ENCODE measurements at regions not wholly inside any gene's neighbourhood (a gene's known extent, or its start where the extent isn't known, plus 50 kb on each side); places are given as distances from the start of the nearest gene placed in this dataset.
A peak's percentile ranks its signal among the peaks of the same experiment; 100 is the strongest.

- H3K27ac ChIP-seq (ENCODE audit: low read depth, low read length) = no peak overlapping the region
- no peaks in the 10 kb centered on the region for H3K36me3 ChIP-seq (ENCODE audit: control insufficient read depth, insufficient read depth, low read length)
- no peak overlapping the region for H3K9ac ChIP-seq (ENCODE audit: low read length)
- H3K27me3 ChIP-seq (ENCODE audit: control insufficient read depth, insufficient read depth, low read length) = no peaks in the 10 kb centered on the region
- H3K9me3 ChIP-seq (ENCODE audit: control insufficient read depth, insufficient read depth, low read depth, low read length) = no peaks in the 10 kb centered on the region
- H3K4me1 ChIP-seq (ENCODE audit: control insufficient read depth, insufficient read depth, low read length) = peaks cover 44% of the 10 kb centered on the region
- no peak overlapping the region for H3K4me3 ChIP-seq (ENCODE audit: low read depth, low read length)
Measured at GRCh38 chr5:154107010-154107409, 68.2 kb downstream of the MFAP3 start.

- Histone ChIP-seq H3K27ac (ENCODE audit: low read depth, low read length) (no peak overlapping the region), H3K4me3 (ENCODE audit: low read depth, low read length) (peak overlapping the region; percentile 9)
Measured at GRCh38 chr5:154107756-154108155, 69.0 kb downstream of the MFAP3 start.

GRCh38 chr5:154109416-154110106 lies 70.8 kb downstream of the MFAP3 start:
- Histone ChIP-seq H3K4me3 (ENCODE audit: low read depth, low read length) (no peak overlapping the region), H3K9ac (ENCODE audit: low read length) (no peak overlapping the region), H3K4me1 (ENCODE audit: control insufficient read depth, insufficient read depth, low read length) (peaks cover 38% of the 10 kb centered on the region), H3K27me3 (ENCODE audit: control insufficient read depth, insufficient read depth, low read length) (no peaks in the 10 kb centered on the region), H3K9me3 (ENCODE audit: control insufficient read depth, insufficient read depth, low read depth, low read length) (no peaks in the 10 kb centered on the region), H3K36me3 (ENCODE audit: control insufficient read depth, insufficient read depth, low read length) (no peaks in the 10 kb centered on the region), H3K27ac (ENCODE audit: low read depth, low read length) (no peak overlapping the region)

More at GRCh38 chr5:154107756-154108155, 69.0 kb downstream of the MFAP3 start:
- H3K9me3 ChIP-seq (ENCODE audit: control insufficient read depth, insufficient read depth, low read depth, low read length) = no peaks in the 10 kb centered on the region
- H3K36me3 ChIP-seq (ENCODE audit: control insufficient read depth, insufficient read depth, low read length) = no peaks in the 10 kb centered on the region
- H3K4me1 ChIP-seq (ENCODE audit: control insufficient read depth, insufficient read depth, low read length) = peaks cover 44% of the 10 kb centered on the region
- H3K9ac ChIP-seq (ENCODE audit: low read length) = no peak overlapping the region
- no peaks in the 10 kb centered on the region for H3K27me3 ChIP-seq (ENCODE audit: control insufficient read depth, insufficient read depth, low read length)

- Histone ChIP-seq H3K27me3 (ENCODE audit: control insufficient read depth, insufficient read depth, low read length) (no peaks in the 10 kb centered on the region), H3K27ac (ENCODE audit: low read depth, low read length) (no peak overlapping the region)
Measured at GRCh38 chr5:154110107-154110453, 71.3 kb downstream of the MFAP3 start.

GRCh38 chr5:154110716-154111115 lies 71.9 kb downstream of the MFAP3 start:
- H3K9me3 ChIP-seq (ENCODE audit: control insufficient read depth, insufficient read depth, low read depth, low read length) = no peaks in the 10 kb centered on the region
- no peak overlapping the region for H3K9ac ChIP-seq (ENCODE audit: low read length)
- no peaks in the 10 kb centered on the region for H3K27me3 ChIP-seq (ENCODE audit: control insufficient read depth, insufficient read depth, low read length)
- H3K36me3 ChIP-seq (ENCODE audit: control insufficient read depth, insufficient read depth, low read length) = no peaks in the 10 kb centered on the region
- H3K4me1 ChIP-seq (ENCODE audit: control insufficient read depth, insufficient read depth, low read length) = peaks cover 38% of the 10 kb centered on the region
- H3K27ac ChIP-seq (ENCODE audit: low read depth, low read length) = no peak overlapping the region
- no peak overlapping the region for H3K4me3 ChIP-seq (ENCODE audit: low read depth, low read length)

More at GRCh38 chr5:154110107-154110453, 71.3 kb downstream of the MFAP3 start:
- Histone ChIP-seq H3K36me3 (ENCODE audit: control insufficient read depth, insufficient read depth, low read length) (no peaks in the 10 kb centered on the region), H3K9ac (ENCODE audit: low read length) (no peak overlapping the region), H3K4me1 (ENCODE audit: control insufficient read depth, insufficient read depth, low read length) (peaks cover 38% of the 10 kb centered on the region), H3K9me3 (ENCODE audit: control insufficient read depth, insufficient read depth, low read depth, low read length) (no peaks in the 10 kb centered on the region), H3K4me3 (ENCODE audit: low read depth, low read length) (no peak overlapping the region)

- Histone ChIP-seq H3K27me3 (ENCODE audit: control insufficient read depth, insufficient read depth, low read length) (no peaks in the 10 kb centered on the region), H3K4me3 (ENCODE audit: low read depth, low read length) (no peak overlapping the region), H3K36me3 (ENCODE audit: control insufficient read depth, insufficient read depth, low read length) (no peaks in the 10 kb centered on the region), H3K4me1 (ENCODE audit: control insufficient read depth, insufficient read depth, low read length) (peaks cover 38% of the 10 kb centered on the region), H3K27ac (ENCODE audit: low read depth, low read length) (no peak overlapping the region), H3K9ac (ENCODE audit: low read length) (no peak overlapping the region), H3K9me3 (ENCODE audit: control insufficient read depth, insufficient read depth, low read depth, low read length) (no peaks in the 10 kb centered on the region)
Measured at GRCh38 chr5:154111214-154111613, 72.4 kb downstream of the MFAP3 start.

GRCh38 chr5:154112255-154112654 lies 73.5 kb downstream of the MFAP3 start:
- Histone ChIP-seq H3K9ac (ENCODE audit: low read length) (no peak overlapping the region), H3K36me3 (ENCODE audit: control insufficient read depth, insufficient read depth, low read length) (no peaks in the 10 kb centered on the region), H3K4me1 (ENCODE audit: control insufficient read depth, insufficient read depth, low read length) (peaks cover 36% of the 10 kb centered on the region), H3K27ac (ENCODE audit: low read depth, low read length) (no peak overlapping the region), H3K9me3 (ENCODE audit: control insufficient read depth, insufficient read depth, low read depth, low read length) (no peaks in the 10 kb centered on the region), H3K4me3 (ENCODE audit: low read depth, low read length) (no peak overlapping the region), H3K27me3 (ENCODE audit: control insufficient read depth, insufficient read depth, low read length) (no peaks in the 10 kb centered on the region)

GRCh38 chr5:154115291-154115690 lies 75.2 kb upstream of the GALNT10 start:
- Histone ChIP-seq H3K9ac (ENCODE audit: low read length) (no peak overlapping the region), H3K9me3 (ENCODE audit: control insufficient read depth, insufficient read depth, low read depth, low read length) (no peaks in the 10 kb centered on the region), H3K4me3 (ENCODE audit: low read depth, low read length) (no peak overlapping the region), H3K36me3 (ENCODE audit: control insufficient read depth, insufficient read depth, low read length) (no peaks in the 10 kb centered on the region), H3K4me1 (ENCODE audit: control insufficient read depth, insufficient read depth, low read length) (peaks cover 11% of the 10 kb centered on the region), H3K27ac (ENCODE audit: low read depth, low read length) (no peak overlapping the region), H3K27me3 (ENCODE audit: control insufficient read depth, insufficient read depth, low read length) (no peaks in the 10 kb centered on the region)

GRCh38 chr5:154117050-154117449 lies 73.5 kb upstream of the GALNT10 start:
- no peaks in the 10 kb centered on the region for H3K27me3 ChIP-seq (ENCODE audit: control insufficient read depth, insufficient read depth, low read length)
- peaks cover 5% of the 10 kb centered on the region for H3K4me1 ChIP-seq (ENCODE audit: control insufficient read depth, insufficient read depth, low read length)
- no peak overlapping the region for H3K27ac ChIP-seq (ENCODE audit: low read depth, low read length)
- H3K36me3 ChIP-seq (ENCODE audit: control insufficient read depth, insufficient read depth, low read length) = no peaks in the 10 kb centered on the region
- no peak overlapping the region for H3K4me3 ChIP-seq (ENCODE audit: low read depth, low read length)
- H3K9ac ChIP-seq (ENCODE audit: low read length) = no peak overlapping the region
- no peaks in the 10 kb centered on the region for H3K9me3 ChIP-seq (ENCODE audit: control insufficient read depth, insufficient read depth, low read depth, low read length)

- Histone ChIP-seq H3K27me3 (ENCODE audit: control insufficient read depth, insufficient read depth, low read length) (no peaks in the 10 kb centered on the region), H3K36me3 (ENCODE audit: control insufficient read depth, insufficient read depth, low read length) (no peaks in the 10 kb centered on the region), H3K4me3 (ENCODE audit: low read depth, low read length) (no peak overlapping the region), H3K9me3 (ENCODE audit: control insufficient read depth, insufficient read depth, low read depth, low read length) (no peaks in the 10 kb centered on the region), H3K9ac (ENCODE audit: low read length) (no peak overlapping the region), H3K4me1 (ENCODE audit: control insufficient read depth, insufficient read depth, low read length) (peaks cover 5% of the 10 kb centered on the region; the same call in 1 of the 2 replicates), H3K27ac (ENCODE audit: low read depth, low read length) (no peak overlapping the region)
Measured at GRCh38 chr5:154117930-154118329, 72.6 kb upstream of the GALNT10 start.

GRCh38 chr5:154118385-154118784 lies 72.1 kb upstream of the GALNT10 start:
- H3K4me1 ChIP-seq (ENCODE audit: control insufficient read depth, insufficient read depth, low read length) = peaks cover 5% of the 10 kb centered on the region; the same call in 1 of the 2 replicates
- H3K9me3 ChIP-seq (ENCODE audit: control insufficient read depth, insufficient read depth, low read depth, low read length) = no peaks in the 10 kb centered on the region
- H3K9ac ChIP-seq (ENCODE audit: low read length) = no peak overlapping the region
- H3K36me3 ChIP-seq (ENCODE audit: control insufficient read depth, insufficient read depth, low read length) = no peaks in the 10 kb centered on the region
- H3K27me3 ChIP-seq (ENCODE audit: control insufficient read depth, insufficient read depth, low read length) = no peaks in the 10 kb centered on the region
- H3K4me3 ChIP-seq (ENCODE audit: low read depth, low read length) = no peak overlapping the region
- H3K27ac ChIP-seq (ENCODE audit: low read depth, low read length) = no peak overlapping the region
